Calu3 (cell line): ENCODE measurements at regions not wholly inside any gene's neighbourhood (a gene's known extent, or its start where the extent isn't known, plus 50 kb on each side); places are given as distances from the start of the nearest gene placed in this dataset.

Source experiments
- BruUV-seq: library from RNA; stranded (reverse); fragments of 400-500 nt; replicated peaks from 2 replicates; lab custom pipeline; 2021; lab: Mats Ljungman, UMichigan
- CTCF ChIA-PET: fragments of 300-600 bp; sonication (Branson Sonifier 250); formaldehyde crosslinking; loops from one replicate; lab custom pipeline; 2022; ENCODE audit warnings: antibody characterized with exemption; lab: Charles Lee
- DNase-seq: peaks from one replicate; pipeline ENCODE4 v3.0.0; 2022
- H3K27ac Mint-ChIP-seq: one replicate; pipeline ENCODE4 v1.8.0; 2022; ENCODE audit warnings: mixed read lengths; ENCODE audit not compliant: unreplicated experiment
- H3K27me3 Mint-ChIP-seq: one replicate; pipeline ENCODE4 v1.8.0; 2022; ENCODE audit warnings: mixed read lengths; ENCODE audit not compliant: unreplicated experiment
- H3K36me3 Mint-ChIP-seq: one replicate; pipeline ENCODE4 v1.8.0; 2022; ENCODE audit warnings: mild to moderate bottlenecking, moderate library complexity, mixed read lengths; ENCODE audit not compliant: insufficient read depth, unreplicated experiment
- H3K4me1 Mint-ChIP-seq: one replicate; pipeline ENCODE4 v1.8.0; 2022; ENCODE audit warnings: mild to moderate bottlenecking, low read depth, mixed read lengths; ENCODE audit not compliant: unreplicated experiment
- H3K4me3 Mint-ChIP-seq: one replicate; pipeline ENCODE4 v1.8.0; 2022; ENCODE audit warnings: mild to moderate bottlenecking, low read depth, moderate library complexity, mixed read lengths; ENCODE audit not compliant: unreplicated experiment
- H3K9me3 Mint-ChIP-seq: one replicate; pipeline ENCODE4 v1.8.0; 2022; ENCODE audit warnings: low read depth, mixed read lengths; ENCODE audit not compliant: unreplicated experiment
- CTCF ChIP-seq: fragments of 200-600 bp; IDR thresholded peaks from one replicate; pipeline ENCODE4 v1.8.0; 2022; ENCODE audit warnings: antibody characterized with exemption; ENCODE audit not compliant: unreplicated experiment
- intact Hi-C: fragments of 100-400 bp; cut with micrococcal nuclease; formaldehyde crosslinking; loops from one replicate; pipeline ENCODE4 v1.10.0; 2022; ENCODE audit not compliant: unreplicated experiment

GRCh38 chr4:136812100-136812880 is 720.0 kb downstream of the PCDH18 start:
- Mint-ChIP-seq H3K9me3 (no peaks in the 10 kb centered on the region), H3K27me3 (no peaks in the 10 kb centered on the region), H3K4me1 (no peaks in the 10 kb centered on the region), H3K4me3 (no peak overlapping the region), H3K27ac (no peak overlapping the region), H3K36me3 (no peaks in the 10 kb centered on the region)
- no TSS peak for BruUV-seq
- TF ChIP-seq CTCF: no peak
- no peak for DNase-seq
- intact Hi-C loops: no loop called here
- CTCF ChIA-PET: interaction anchor here (0.7 kb wide), 1 partner anchor 688 kb away, joined by 9 read pairs; no protein-coding TSS in a partner anchor

GRCh38 chr4:136811496-136812077 is 720.7 kb downstream of the PCDH18 start:
- no TSS peak for BruUV-seq
- no peaks in the 10 kb centered on the region for H3K36me3 Mint-ChIP-seq
- no peak overlapping the region for H3K4me3 Mint-ChIP-seq
- no peak for DNase-seq
- TF ChIP-seq CTCF: no peak
- H3K27me3 Mint-ChIP-seq: no peaks in the 10 kb centered on the region
- CTCF ChIA-PET: no interaction called here
- H3K9me3 Mint-ChIP-seq: no peaks in the 10 kb centered on the region
- intact Hi-C loops: no loop called here
- H3K27ac Mint-ChIP-seq: no peak overlapping the region
- H3K4me1 Mint-ChIP-seq: no peaks in the 10 kb centered on the region

- DNase-seq: no peak
- H3K36me3 Mint-ChIP-seq: no peaks in the 10 kb centered on the region
- H3K9me3 Mint-ChIP-seq: peaks cover 2% of the 10 kb centered on the region
- H3K27me3 Mint-ChIP-seq: no peaks in the 10 kb centered on the region
- intact Hi-C loops: no loop called here
- CTCF ChIA-PET: no interaction called here
- BruUV-seq: no TSS peak
- no peak for TF ChIP-seq CTCF
- H3K4me3 Mint-ChIP-seq: no peak overlapping the region
- no peaks in the 10 kb centered on the region for H3K4me1 Mint-ChIP-seq
- H3K27ac Mint-ChIP-seq: no peak overlapping the region
These were observed 721.7 kb downstream of the PCDH18 start for GRCh38 chr4:136810626-136811025.

GRCh38 chr4:136806844-136807243 is 725.5 kb downstream of the PCDH18 start:
- intact Hi-C loops: no loop called here
- no peaks in the 10 kb centered on the region for H3K36me3 Mint-ChIP-seq
- H3K27ac Mint-ChIP-seq: no peak overlapping the region
- peaks cover 5% of the 10 kb centered on the region for H3K9me3 Mint-ChIP-seq
- H3K4me3 Mint-ChIP-seq: no peak overlapping the region
- DNase-seq: no peak
- no TSS peak for BruUV-seq
- CTCF ChIA-PET: no interaction called here
- no peak for TF ChIP-seq CTCF
- no peaks in the 10 kb centered on the region for H3K27me3 Mint-ChIP-seq
- peaks cover 10% of the 10 kb centered on the region for H3K4me1 Mint-ChIP-seq
